ENCODE measurements at regions not wholly inside any gene's neighbourhood (a gene's known extent, or its start where the extent isn't known, plus 50 kb on each side); places are given as distances from the start of the nearest gene placed in this dataset.

DNA sequence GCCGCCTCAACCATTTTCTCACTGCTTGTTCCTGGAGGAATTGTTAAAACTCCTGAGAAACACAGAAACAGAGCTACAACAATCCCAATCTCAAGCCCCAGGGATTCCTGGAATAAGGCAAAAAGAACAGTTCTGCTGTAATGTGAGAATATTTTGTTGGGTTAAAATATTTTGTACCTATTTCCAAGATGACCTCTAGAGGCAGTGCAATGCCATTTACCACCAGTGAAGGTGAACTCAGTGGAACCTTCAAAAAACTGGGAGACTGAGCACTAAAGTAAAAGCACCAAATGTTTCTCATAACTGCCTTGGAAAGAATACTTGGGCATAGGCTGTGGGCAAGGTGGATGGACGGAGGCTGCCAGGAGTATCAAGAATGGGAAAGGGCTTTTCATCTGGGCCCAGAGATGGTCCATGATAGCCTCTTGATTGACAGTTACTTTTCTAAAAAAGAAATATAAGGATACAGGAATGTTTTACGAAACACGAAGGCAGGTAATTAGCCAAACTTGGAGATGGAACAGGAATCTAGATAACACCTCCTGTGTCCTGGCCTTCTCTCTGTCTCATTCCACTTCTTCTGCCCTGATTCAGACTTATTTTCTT is 334.0 kb upstream of the FLRT2 start:
- no peak for DNase-seq (ENCODE audit: low read depth in 2 of 2)

DNA sequence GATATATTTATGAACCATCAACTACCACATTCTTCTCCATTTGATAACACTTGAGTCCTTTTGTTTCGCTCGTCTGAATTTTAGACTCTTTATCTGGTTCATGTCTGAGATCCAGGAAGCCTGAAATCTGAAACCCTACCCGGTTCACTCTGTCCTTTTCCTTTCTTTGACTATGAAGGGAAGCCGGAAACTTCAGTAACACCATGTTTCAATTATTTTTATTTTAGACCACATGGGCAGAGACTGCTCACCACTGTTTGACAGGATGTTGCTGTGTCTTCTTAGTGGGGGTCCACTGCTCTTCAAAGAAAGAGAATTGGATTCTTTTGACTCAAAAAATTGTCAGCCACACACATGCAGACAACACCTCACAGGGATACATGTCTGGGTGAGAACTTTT is 331.9 kb upstream of the FLRT2 start:
- no peak for DNase-seq (ENCODE audit: low read depth in 2 of 2)

DNA sequence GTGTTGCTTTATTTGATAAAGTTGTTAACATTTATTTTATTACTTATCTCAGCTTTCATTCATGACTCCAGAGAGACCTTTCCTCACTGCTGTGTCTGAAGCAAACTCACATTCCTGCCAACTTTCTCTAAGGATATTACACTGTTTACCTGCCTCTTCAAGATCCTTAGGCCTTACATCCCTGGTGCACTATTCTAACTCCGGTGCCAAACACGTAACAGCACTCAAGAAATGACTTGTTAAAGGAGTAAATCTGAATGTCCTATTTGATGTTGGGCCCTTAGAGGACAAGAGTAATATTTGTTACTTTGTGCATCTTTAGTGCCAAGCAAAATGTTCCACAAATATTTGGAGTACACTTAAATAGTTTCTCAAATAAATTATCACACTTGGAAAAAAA is 324.1 kb upstream of the FLRT2 start:
- no peak for DNase-seq (ENCODE audit: low read depth in 2 of 2)

DNA sequence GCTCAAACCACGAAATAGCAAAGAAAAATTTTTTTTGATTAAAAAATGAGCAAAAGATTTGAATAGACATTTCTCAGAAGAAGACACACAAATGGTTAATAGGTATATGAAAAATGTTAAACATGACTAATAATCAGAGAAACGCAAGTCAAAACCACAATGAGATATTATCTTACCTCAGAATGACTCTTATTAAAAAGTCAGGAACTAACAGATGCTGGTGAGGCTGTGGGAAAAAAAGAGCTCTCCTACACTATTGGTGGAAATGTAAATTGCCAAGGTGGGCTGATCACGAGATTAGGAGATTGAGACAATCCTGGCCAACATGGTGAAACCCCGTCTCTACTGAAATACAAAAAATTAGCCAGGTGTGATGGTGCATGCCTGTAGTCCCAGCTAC is 315.5 kb upstream of the FLRT2 start:
- DNase-seq (ENCODE audit: low read depth in 2 of 2): no peak

DNA sequence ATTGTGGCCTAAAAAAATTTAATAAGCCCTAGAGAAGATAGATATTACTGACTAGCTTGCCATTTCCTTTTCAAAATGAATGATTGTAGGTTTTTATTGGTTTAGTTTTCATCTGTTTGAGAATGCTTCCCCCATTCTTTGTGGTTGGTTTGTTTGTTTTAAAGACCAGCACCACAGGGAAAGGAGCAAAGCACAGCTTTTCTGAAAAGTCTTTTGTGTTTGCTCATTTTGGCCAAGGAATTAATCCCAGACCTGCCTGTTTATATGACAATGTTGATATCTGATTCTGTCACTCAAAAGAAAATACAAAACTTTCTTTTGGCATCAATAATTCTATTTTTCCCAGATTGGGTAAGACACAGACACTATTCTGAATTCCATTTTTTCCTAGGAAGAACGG is 312.5 kb upstream of the FLRT2 start:
- no peak for DNase-seq (ENCODE audit: low read depth in 2 of 2)

DNA sequence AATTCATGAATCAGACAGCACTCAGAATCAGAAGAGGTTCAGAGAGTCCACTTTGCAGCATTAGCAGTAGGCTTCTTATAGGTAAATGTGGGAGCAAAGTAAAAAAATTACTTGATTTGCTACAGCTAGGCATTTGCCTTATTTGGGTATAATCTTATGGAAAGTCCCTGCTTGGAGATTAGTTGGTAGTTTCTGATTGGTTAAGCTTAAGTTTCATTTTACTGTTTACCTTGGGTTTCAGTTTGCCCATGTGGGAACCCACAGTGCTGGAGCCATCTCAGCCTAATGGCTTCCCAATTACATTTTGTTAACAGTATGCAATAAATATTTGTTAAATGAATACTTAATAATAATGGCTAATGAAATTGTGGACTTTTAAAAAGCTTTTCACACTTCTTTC is 311.0 kb upstream of the FLRT2 start:
- no peak for DNase-seq (ENCODE audit: low read depth in 2 of 2)

DNA sequence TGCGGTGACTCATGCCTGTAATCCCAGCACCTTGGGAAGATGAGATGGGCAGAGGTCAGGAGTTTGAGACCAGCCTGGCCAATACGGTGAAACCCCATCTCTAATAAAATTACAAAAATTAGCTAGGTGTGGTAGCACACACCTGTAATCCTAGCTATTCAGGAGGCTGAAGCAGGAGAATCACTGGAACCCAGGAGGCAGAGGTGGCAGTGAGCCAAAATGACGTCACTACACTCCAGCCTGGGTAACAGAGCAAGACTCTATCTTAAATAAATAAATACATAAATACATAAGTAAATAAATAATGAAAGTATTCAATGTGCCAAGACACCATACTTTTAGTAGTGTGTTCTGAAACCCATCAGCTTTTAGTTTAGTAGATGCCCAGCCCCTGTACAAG is 308.1 kb upstream of the FLRT2 start:
- no peak for DNase-seq (ENCODE audit: low read depth in 2 of 2)

DNA sequence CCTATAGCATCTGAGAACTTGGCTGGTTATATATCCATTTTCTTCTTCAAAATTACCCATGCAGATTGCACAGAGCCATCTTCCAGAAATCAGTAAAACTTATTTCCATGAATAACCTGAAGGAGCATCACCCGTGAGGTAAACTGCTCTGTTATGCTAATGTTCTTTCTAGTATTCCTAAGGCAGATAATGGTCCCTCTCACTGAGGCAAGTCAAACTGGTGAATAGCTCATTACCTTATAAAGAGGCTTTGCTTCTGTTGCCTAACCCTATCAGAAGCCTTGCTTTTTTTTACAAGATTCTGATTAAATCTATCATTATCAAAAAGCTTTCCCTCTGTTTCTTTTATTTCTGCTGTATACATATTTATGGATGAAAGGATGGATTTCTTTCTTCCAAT is 307.6 kb upstream of the FLRT2 start:
- DNase-seq (ENCODE audit: low read depth in 2 of 2): no peak

DNA sequence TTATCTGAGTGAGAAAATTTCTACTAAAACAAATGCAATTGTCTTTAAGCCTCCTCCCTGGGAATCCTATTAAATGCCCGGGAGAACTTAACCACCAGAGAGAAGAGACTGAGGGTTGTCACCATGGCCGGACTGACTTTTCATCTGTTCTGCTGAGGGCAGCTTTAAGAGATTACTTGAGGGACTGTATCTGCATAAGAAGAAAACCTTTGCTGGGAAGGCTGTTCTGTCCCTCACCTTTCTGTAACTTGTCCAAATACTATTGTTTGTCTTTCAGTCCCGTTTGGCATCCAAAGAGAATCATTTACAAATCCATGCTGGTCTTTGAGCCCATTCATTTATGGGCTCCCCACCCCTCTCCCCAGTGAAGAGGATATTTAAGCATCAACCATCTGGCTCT is 306.3 kb upstream of the FLRT2 start:
- no peak for DNase-seq (ENCODE audit: low read depth in 2 of 2)

DNA sequence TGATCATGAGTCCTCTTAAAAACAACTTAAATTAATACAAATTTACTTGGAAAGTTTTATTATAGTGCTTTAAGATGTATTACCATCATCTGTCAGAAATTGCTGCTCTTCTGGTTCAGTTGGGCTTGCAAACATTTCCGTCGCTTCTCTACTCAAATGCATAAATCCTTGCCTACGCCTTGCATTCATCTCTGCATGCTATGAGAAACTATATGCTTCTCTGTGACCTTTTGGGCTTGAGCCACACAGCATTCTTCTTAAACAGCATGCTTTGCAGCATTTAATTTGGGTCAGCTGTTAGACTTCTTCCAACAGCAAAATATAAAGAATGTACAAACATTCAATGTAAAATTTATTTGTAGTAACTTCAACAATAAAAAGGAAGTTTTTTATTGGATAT is 305.7 kb upstream of the FLRT2 start:
- DNase-seq (ENCODE audit: low read depth in 2 of 2): no peak

DNA sequence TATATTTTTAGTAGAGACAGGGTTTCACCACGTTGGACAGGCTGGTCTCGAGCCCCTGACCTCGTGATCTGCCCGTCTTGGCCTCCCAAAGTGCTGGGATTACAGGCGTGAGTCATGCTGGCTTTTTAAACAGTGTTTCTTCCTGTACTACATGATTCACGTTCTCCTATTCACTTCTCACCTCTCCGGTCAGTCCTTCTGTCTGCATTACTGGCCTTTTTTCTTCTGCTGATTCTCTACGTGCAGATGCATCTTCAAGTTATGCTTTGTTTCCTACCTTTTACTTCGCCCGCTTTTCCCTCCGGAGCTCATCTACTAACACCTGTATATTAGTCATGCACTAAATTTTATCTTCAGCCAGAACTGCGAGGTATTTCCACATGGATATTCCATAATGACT is 296.2 kb upstream of the FLRT2 start:
- DNase-seq (ENCODE audit: low read depth in 2 of 2): no peak

DNA sequence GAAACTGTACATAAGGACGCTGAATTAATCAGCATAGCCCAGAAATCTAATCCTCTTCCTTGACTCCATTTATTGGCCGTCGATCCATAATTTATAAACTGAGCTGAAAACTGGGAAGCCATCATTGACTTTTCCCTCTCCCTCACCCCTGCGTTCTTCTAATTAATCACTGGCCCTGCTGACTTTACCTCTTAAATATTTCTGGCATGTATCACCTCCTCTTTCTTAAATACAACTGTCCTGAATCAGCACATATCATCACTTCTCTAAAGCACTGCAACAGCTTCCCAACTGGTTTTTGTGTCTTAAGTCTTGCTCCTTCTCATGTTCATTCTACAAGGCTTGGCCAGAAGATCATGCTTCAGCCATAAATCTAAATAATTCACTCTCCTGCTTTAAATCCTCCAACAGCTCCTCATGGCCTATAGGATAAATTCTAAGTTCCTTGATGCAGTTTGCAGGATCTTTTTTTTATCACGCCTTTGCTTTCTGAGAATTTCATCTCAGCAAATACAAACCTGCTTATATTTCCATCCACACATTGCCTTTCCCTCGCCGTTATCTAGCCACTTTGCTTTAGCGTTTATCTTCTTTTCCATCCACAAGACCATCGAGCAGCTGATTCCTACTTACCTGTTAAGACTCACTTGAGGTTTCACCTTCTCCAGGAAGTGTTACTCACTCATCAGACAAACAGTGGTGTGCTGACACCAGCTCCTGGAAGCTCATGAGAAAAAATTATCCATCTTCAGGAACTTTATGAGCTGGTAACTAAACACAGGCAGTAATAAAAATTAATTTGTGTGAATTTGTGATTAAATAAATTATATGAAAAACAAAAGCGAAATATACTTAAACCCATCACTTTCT is 295.6 kb upstream of the FLRT2 start:
- no peak for DNase-seq (ENCODE audit: low read depth in 2 of 2)

DNA sequence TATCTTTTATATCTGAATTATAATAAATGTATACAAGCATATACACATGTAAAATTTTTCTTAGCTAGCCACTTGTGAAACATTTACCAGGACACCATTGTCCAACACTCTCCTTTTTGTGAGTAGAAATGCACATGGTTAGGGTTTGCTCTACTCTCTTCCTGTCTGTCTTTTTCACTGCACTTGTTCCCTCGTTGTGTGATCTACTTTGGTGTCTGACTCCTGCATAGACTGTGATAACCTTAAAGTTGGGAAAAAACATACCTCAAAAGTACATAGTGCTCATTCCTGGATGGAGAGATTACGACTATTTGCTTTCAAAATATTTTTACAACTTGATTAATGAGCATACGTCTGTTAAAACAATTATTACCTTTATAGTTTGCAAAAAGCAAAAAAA is 294.1 kb upstream of the FLRT2 start:
- DNase-seq (ENCODE audit: low read depth in 2 of 2): no peak

DNA sequence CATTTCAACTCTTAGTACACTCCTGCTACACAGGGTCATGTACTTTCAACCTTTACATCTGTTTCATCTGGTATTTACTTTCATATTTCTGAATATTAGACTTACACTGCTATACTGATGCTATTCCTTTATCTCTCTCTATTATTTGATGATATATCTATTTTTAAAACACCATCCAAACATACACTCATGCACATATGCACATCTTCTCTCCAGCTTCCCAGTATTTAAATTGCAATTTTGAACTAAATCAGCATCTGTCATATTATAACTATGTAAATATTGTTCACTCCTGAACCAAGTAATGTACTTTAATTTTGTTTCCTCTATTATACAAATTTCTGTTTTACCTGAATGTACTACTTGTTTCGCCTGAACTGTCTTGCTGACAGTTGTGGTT is 293.6 kb upstream of the FLRT2 start:
- DNase-seq (ENCODE audit: low read depth in 2 of 2): no peak

DNA sequence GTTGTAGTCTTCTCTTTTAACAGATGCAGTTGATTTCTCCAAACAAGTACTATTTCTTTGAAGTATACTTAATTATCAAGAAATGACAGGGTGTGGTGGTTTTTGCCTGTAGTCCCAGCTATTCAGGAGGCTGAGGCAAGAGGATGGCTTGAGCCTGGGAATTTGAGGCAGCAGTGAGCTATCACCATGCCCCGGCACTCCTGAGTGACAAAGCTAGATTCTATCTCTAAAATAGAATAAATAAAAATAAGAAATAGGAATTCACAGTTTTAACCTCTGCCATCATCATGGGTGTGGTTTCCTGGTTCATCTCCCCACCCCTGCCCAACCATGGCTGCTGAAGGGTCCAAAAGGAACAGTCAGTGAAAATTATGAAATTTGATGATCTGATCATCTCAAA is 290.2 kb upstream of the FLRT2 start:
- DNase-seq (ENCODE audit: low read depth in 2 of 2): no peak

DNA sequence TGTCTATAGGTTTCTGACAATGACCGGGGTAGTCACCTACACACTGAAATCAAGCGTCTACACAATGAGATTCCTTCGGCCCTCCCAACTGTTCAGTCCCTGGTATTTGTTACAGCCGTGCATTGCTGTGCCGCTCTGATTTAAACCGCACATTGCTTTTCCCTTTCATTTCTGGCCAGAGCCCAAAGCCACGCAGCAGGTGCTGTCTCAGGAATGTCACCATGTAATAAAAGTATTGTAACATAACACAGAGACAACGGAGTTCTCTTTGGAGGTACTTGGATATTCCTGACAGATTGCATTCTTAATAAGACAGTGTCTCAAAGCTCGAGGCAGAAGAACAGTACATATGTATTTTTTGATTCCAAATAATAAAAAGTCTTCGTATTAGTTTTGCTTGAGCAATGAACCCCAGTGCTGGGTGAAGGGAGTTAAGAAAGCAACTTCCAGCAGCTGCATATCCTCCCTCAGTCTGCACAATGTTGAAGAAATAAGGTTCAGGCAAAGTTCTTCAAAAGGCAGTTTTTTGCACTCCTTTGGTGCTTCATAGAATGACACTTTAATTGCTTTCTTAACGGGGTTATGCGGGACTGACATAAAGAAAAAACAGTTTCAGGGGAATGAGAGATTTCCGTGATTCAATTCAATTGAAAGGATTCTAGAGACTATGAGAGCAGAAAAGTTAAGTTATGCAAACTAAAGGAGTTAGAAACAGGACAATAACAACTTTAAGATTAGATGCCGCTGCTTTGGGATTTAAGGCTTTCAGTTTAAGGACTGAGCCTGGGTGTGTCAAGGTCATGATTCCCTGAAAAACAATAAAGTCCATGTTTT is 288.7 kb upstream of the FLRT2 start:
- DNase-seq (ENCODE audit: low read depth in 2 of 2): no peak

DNA sequence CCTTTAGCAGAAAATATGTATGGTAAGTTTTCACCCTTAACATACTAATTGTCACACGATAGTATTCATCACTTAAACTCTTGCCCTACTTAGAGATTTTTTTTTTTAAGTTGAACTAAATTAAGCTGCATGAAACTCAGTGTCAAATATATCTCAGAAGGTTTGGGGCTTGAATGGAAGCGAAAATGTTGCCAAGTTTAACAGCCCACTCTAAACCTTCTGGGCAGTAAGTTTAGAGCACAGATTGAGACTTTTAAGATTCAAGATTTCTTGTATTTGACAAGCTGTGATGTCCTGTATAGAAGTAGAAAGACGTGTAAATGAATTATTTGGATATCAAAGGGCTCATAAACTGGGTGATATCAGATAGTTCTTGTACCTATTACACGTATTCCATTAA is 287.3 kb upstream of the FLRT2 start:
- DNase-seq (ENCODE audit: low read depth in 2 of 2): no peak

DNA sequence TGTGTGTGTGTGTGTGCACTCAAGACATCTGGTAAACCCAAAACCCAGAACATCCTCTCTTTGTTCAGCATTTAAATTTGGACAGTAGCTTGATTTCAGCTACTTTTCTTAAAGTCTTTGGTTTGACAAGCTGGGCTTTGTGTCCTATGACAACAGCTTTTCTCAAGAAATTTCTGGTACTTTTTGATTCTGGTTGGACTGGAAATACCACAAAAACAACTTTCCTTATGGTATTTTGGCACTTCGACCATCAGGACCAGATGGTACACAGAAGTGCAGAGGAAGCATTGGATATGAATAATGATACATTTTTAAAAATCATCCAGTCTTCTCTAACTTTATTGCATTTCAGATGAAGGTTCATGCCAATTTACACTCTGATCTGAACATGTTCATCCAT is 286.6 kb upstream of the FLRT2 start:
- DNase-seq (ENCODE audit: low read depth in 2 of 2): no peak

DNA sequence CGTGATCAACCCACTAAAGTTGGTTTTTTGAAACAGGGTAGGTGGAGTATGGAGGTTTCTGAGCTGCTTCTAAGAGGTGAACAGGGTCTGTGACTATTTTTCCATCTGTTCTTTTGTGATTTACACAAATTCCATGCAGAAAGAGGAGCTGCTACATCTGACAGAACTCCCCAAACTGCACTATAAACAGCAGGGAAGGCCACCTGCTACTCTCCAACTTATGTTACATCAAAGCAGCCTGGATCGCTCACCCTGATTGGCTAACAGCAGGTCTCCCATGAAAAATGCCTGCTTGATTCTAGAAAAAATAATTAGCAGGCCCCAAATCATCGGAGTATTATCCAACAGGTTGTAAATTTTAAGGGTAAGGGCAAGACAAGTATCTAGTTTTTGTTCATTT is 282.9 kb upstream of the FLRT2 start:
- no peak for DNase-seq (ENCODE audit: low read depth in 2 of 2)

DNA sequence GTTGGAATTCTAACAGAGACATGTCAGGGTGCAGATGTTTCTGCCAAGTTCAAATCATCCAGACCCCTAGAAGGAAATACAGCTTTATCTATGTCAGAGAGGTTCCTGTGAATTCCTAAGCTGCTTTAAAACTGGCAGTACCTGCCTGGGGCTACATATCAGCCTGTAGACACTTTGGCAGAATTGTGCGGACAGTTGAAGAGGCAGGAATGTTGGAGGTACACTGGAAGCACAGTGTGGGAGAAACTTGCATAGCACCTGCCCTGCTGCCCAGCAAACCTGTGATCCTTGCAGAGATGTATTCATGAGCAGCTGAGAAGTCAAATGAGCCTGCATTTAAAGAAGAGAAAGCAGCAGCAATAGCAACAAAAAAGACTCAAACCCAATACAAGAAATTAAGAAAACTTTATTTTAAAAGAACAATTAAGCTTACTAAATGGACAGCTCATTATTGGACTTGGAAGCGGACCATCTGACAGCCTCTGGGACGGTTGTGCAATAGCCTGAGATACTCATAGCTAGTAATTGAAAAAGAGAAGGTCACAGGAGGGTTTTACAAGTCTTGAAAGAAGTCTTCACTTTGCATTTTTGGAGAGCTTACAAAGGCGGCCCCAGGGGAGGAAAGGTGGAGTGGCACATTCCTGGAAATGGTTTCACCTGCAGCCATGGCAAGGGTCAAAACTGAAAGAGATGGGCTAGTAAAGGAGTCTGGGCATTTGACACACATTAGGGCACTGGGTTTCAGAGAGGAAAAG is 280.9 kb upstream of the FLRT2 start:
- no peak for DNase-seq (ENCODE audit: low read depth in 2 of 2)

DNA sequence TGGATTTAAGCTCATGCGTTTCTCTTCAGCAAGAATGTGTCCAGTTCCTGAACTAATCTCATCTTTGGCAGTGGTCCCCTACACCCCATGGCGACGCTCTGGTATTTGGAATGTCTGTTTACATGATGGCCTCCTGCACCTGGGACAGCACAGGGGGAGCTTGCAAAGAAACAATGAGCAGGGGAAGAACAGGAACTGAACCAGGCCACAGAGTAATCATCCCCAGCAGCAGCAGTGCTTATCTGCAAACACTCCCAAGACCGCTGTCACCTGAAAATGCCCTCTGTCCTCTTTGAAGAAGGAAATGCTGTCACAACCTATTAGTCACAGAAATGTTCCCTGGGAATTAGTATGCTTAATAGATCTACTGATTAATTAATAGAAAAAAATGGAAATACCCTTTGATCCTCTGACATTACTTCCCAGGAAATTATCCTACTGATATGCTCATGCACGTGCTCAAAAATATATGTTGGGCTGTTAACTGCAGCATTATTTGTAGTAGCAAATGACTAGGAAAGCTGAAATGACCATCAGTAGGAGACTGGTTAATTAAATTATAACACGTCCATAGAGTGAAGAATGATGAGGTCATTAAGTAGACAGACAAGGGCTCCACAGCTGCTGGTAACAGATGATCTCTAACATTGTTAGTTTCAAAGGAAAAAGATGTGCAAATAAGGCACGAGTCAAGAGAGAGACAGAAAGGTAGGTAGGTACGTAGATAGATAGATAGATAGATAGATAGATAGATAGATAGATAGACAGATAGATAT is 279.3 kb upstream of the FLRT2 start:
- no peak for DNase-seq (ENCODE audit: low read depth in 2 of 2)

Measured in stimulated activated CD4-positive, alpha-beta T cell treated with anti-CD3 and anti-CD28 coated beads, Interleukin-1b, Interleukin-23, amount 100 ng/mL, for 4 hours (primary cell).